Activated T-helper 2 cell treated with anti-CD3 and anti-CD28 coated beads, Interferon-gamma antibody, Interleukin-2, Interleukin-4, amounts not matched to agents 10 μg/mL and 5 μg/mL and 100 μg/mL, durations not matched to agents 14 hours and 24 hours and 36 hours (primary cell): ENCODE measurements at regions not wholly inside any gene's neighbourhood (a gene's known extent, or its start where the extent isn't known, plus 50 kb on each side); places are given as distances from the start of the nearest gene placed in this dataset.

ENCODE experiments used
- DNase-seq: peaks from one replicate; pipeline ENCODE4 v3.0.0; 2021; ENCODE audit warnings: low spot score
- H3K27ac Mint-ChIP-seq: one replicate; pipeline ENCODE4 v1.8.0; 2021; ENCODE audit warnings: mixed read lengths
- H3K27me3 Mint-ChIP-seq: one replicate; pipeline ENCODE4 v1.8.0; 2021; ENCODE audit warnings: low read depth, mixed read lengths
- H3K36me3 Mint-ChIP-seq: one replicate; pipeline ENCODE4 v1.8.0; 2021; ENCODE audit warnings: low read depth, mixed read lengths
- H3K4me1 Mint-ChIP-seq: one replicate; pipeline ENCODE4 v1.8.0; 2021; ENCODE audit warnings: low read depth, mixed read lengths
- H3K4me3 Mint-ChIP-seq: one replicate; pipeline ENCODE4 v1.8.0; 2021; ENCODE audit warnings: low read depth, mild to moderate bottlenecking, moderate library complexity, mixed read lengths
- H3K9me3 Mint-ChIP-seq: one replicate; pipeline ENCODE4 v1.8.0; 2021; ENCODE audit warnings: mixed read lengths
- intact Hi-C: fragments of 100-400 bp; cut with micrococcal nuclease; formaldehyde crosslinking; loops from one replicate; pipeline ENCODE4 v1.15.1; 2023

DNA sequence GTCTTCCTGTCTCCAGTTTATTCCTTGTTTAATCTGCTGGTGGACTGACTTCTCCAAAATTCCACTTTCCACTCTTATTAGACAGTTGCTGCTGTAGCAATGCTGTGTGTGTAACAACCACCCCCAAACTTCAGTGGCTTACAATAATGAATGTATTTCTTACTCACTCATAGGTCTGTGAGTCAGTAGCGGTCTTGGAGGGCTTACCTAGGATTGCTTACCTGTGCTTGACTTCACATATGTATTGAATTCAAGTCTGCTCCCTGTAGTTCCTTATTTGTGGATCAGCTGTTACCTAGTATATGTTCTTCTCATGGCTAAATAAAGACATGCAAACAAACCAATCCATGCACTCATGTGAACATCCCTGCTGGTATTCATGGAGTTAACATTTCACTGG is 224.6 kb downstream of the MAP2K6 start:
- H3K9me3 Mint-ChIP-seq, result no peaks in the 10 kb centered on the region
- intact Hi-C loops, result no loop called here

DNA sequence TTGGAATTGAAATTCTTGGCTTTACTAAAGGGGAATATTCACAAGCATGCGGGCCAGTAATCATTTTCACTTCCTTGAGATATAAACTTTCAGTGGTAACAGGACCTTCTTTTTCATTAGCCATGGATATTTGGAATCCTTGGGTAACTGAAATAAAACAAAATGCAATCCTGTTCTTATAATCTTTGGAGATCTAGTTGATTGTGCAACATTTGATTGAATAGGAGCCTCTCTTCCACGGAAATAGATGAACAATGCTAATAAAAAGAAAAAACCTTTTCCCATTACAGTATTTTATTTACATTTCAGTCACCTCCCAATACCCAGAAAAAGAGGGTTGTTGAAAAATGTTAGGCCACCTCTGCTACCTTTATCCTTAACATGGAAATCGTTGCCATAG is 225.6 kb downstream of the MAP2K6 start:
- Mint-ChIP-seq H3K9me3 (no peaks in the 10 kb centered on the region), H3K27ac (no peak overlapping the region), H3K4me1 (no peaks in the 10 kb centered on the region), H3K4me3 (no peak overlapping the region), H3K36me3 (no peaks in the 10 kb centered on the region), H3K27me3 (no peaks in the 10 kb centered on the region)
- intact Hi-C loops, result no loop called here
- no peak for DNase-seq

More for the DNA sequence above, 224.6 kb downstream of the MAP2K6 start:
- H3K4me3 Mint-ChIP-seq, result no peak overlapping the region
- DNase-seq, result no peak
- H3K27ac Mint-ChIP-seq, result no peak overlapping the region
- H3K27me3 Mint-ChIP-seq, result no peaks in the 10 kb centered on the region
- no peaks in the 10 kb centered on the region for H3K36me3 Mint-ChIP-seq
- H3K4me1 Mint-ChIP-seq, result no peaks in the 10 kb centered on the region

GRCh38 chr17:69643686-69644085 is 229.2 kb downstream of the MAP2K6 start:
- Mint-ChIP-seq H3K4me1 (no peaks in the 10 kb centered on the region), H3K27me3 (no peaks in the 10 kb centered on the region), H3K4me3 (no peak overlapping the region), H3K9me3 (no peaks in the 10 kb centered on the region), H3K27ac (no peak overlapping the region), H3K36me3 (no peaks in the 10 kb centered on the region)
- intact Hi-C loops, result no loop called here
- DNase-seq, result no peak

DNA sequence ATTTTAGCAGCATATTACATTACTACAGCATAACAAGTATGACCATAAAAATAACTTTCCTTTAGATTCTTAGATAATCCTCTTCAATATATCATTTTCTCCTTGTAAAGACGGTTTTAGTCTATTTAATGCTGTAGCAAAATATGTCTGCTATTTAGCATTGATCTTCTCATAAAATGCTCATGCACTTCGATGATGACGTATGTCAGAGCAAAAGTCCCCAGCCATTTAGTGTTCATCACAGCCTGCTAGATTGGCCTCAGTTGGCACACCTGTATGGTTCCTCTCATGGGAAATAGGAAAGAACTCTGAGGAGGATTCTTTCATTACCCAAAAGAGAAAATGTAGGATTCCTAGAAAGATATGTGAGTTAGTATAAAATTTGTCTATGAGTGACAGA is 232.2 kb downstream of the MAP2K6 start:
- Mint-ChIP-seq H3K27ac (no peak overlapping the region), H3K27me3 (no peaks in the 10 kb centered on the region), H3K9me3 (no peaks in the 10 kb centered on the region), H3K4me1 (no peaks in the 10 kb centered on the region), H3K36me3 (no peaks in the 10 kb centered on the region), H3K4me3 (no peak overlapping the region)
- intact Hi-C loops, result no loop called here
- no peak for DNase-seq

GRCh38 chr17:69650881-69651280 is 236.4 kb downstream of the MAP2K6 start:
- no peaks in the 10 kb centered on the region for H3K27me3 Mint-ChIP-seq
- intact Hi-C loops, result no loop called here
- no peaks in the 10 kb centered on the region for H3K36me3 Mint-ChIP-seq
- no peak overlapping the region for H3K4me3 Mint-ChIP-seq
- peaks cover 2% of the 10 kb centered on the region for H3K4me1 Mint-ChIP-seq
- no peak overlapping the region for H3K27ac Mint-ChIP-seq
- no peaks in the 10 kb centered on the region for H3K9me3 Mint-ChIP-seq
- DNase-seq, result no peak

- H3K4me3 Mint-ChIP-seq, result no peak overlapping the region
- H3K4me1 Mint-ChIP-seq, result peaks cover 2% of the 10 kb centered on the region
- no peak overlapping the region for H3K27ac Mint-ChIP-seq
- intact Hi-C loops, result no loop called here
- DNase-seq, result no peak
- no peaks in the 10 kb centered on the region for H3K36me3 Mint-ChIP-seq
- H3K9me3 Mint-ChIP-seq, result no peaks in the 10 kb centered on the region
- H3K27me3 Mint-ChIP-seq, result no peaks in the 10 kb centered on the region
Measured at GRCh38 chr17:69651921-69652320, 237.4 kb downstream of the MAP2K6 start.

GRCh38 chr17:69654981-69655855 is 240.7 kb downstream of the MAP2K6 start:
- Mint-ChIP-seq H3K36me3 (no peaks in the 10 kb centered on the region), H3K4me3 (no peak overlapping the region), H3K9me3 (no peaks in the 10 kb centered on the region), H3K4me1 (peaks cover 2% of the 10 kb centered on the region), H3K27me3 (no peaks in the 10 kb centered on the region), H3K27ac (no peak overlapping the region)
- DNase-seq, result no peak
- intact Hi-C loops, result no loop called here

DNA sequence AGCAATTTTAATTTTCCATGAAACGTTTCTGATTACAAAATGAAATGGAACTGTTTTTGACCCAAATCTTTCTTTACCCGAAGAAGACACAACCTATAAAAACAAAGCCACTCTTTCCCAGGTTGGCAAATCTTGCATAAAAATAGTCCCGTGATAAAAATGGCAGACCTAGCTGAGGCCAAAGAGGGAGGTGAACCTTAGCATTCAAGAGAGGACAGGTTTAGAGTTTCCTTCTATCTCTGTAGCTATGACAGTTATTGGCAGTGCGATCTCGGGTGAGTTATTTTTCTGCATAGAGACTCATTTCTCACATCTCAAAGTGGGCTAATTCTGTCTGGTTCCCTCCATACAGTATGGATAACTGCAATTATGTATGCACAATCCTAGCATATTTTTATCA is 241.4 kb downstream of the MAP2K6 start:
- intact Hi-C loops, result no loop called here
- no peaks in the 10 kb centered on the region for H3K9me3 Mint-ChIP-seq
- peaks cover 2% of the 10 kb centered on the region for H3K4me1 Mint-ChIP-seq
- no peaks in the 10 kb centered on the region for H3K36me3 Mint-ChIP-seq
- DNase-seq, result no peak
- H3K4me3 Mint-ChIP-seq, result no peak overlapping the region
- no peak overlapping the region for H3K27ac Mint-ChIP-seq
- H3K27me3 Mint-ChIP-seq, result no peaks in the 10 kb centered on the region

- no peaks in the 10 kb centered on the region for H3K27me3 Mint-ChIP-seq
- no peaks in the 10 kb centered on the region for H3K36me3 Mint-ChIP-seq
- no peak for DNase-seq
- H3K9me3 Mint-ChIP-seq, result no peaks in the 10 kb centered on the region
- no peaks in the 10 kb centered on the region for H3K4me1 Mint-ChIP-seq
- intact Hi-C loops, result no loop called here
- H3K27ac Mint-ChIP-seq, result no peak overlapping the region
- no peak overlapping the region for H3K4me3 Mint-ChIP-seq
Measured at GRCh38 chr17:69669441-69670178, 255.1 kb downstream of the MAP2K6 start.

- no peaks in the 10 kb centered on the region for H3K9me3 Mint-ChIP-seq
- no peak for DNase-seq
- no peaks in the 10 kb centered on the region for H3K36me3 Mint-ChIP-seq
- intact Hi-C loops, result no loop called here
- no peak overlapping the region for H3K4me3 Mint-ChIP-seq
- no peaks in the 10 kb centered on the region for H3K27me3 Mint-ChIP-seq
- no peak overlapping the region for H3K27ac Mint-ChIP-seq
- H3K4me1 Mint-ChIP-seq, result no peaks in the 10 kb centered on the region
Measured at GRCh38 chr17:69672924-69673323, 258.4 kb downstream of the MAP2K6 start.

DNA sequence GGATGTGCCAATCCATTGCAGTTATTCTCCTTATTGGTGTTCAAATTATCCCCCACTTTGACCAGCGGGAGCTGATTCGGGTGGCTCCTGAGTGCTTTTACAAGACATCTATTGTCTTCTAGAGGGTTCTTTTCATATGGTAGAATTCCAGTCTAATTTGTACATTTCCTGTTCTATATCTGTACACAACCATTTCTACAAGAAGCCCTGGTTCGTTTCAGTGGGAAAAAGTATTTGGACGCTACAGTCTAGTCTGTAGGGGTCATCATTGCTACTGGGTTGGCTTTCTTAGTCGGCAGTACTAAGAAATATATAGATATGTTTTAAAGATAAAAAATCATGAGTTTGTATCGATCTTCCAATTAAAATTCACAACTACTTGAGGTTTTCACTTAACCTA is 262.6 kb downstream of the MAP2K6 start:
- Mint-ChIP-seq H3K36me3 (no peaks in the 10 kb centered on the region), H3K27ac (no peak overlapping the region), H3K4me3 (no peak overlapping the region), H3K27me3 (no peaks in the 10 kb centered on the region), H3K9me3 (no peaks in the 10 kb centered on the region), H3K4me1 (no peaks in the 10 kb centered on the region)
- no peak for DNase-seq
- intact Hi-C loops, result no loop called here

- no peak overlapping the region for H3K4me3 Mint-ChIP-seq
- intact Hi-C loops, result no loop called here
- DNase-seq, result no peak
- H3K27me3 Mint-ChIP-seq, result no peaks in the 10 kb centered on the region
- no peak overlapping the region for H3K27ac Mint-ChIP-seq
- H3K4me1 Mint-ChIP-seq, result no peaks in the 10 kb centered on the region
- no peaks in the 10 kb centered on the region for H3K36me3 Mint-ChIP-seq
- no peaks in the 10 kb centered on the region for H3K9me3 Mint-ChIP-seq
Measured at GRCh38 chr17:69678206-69678605, 263.7 kb downstream of the MAP2K6 start.

GRCh38 chr17:69679829-69680228 is 265.3 kb downstream of the MAP2K6 start:
- no peaks in the 10 kb centered on the region for H3K36me3 Mint-ChIP-seq

More at GRCh38 chr17:69679829-69680228, 265.3 kb downstream of the MAP2K6 start:
- H3K4me3 Mint-ChIP-seq, result no peak overlapping the region
- no peak overlapping the region for H3K27ac Mint-ChIP-seq
- H3K27me3 Mint-ChIP-seq, result no peaks in the 10 kb centered on the region
- H3K9me3 Mint-ChIP-seq, result no peaks in the 10 kb centered on the region
- intact Hi-C loops, result no loop called here
- no peak for DNase-seq
- H3K4me1 Mint-ChIP-seq, result no peaks in the 10 kb centered on the region
